Nephron progenitor cell (in vitro differentiated cells): ENCODE measurements at regions not wholly inside any gene's neighbourhood (a gene's known extent, or its start where the extent isn't known, plus 50 kb on each side); places are given as distances from the start of the nearest gene placed in this dataset.

Source experiments
- DNase-seq: peaks from one replicate; pipeline ENCODE4 v3.0.0; 2021
- H3K27ac Mint-ChIP-seq: 2 replicates; pipeline ENCODE4 v1.8.0; 2021; ENCODE audit warnings: mild to moderate bottlenecking, moderate library complexity, mixed read lengths
- H3K27me3 Mint-ChIP-seq: 2 replicates; pipeline ENCODE4 v1.8.0; 2021; ENCODE audit warnings: mild to moderate bottlenecking, low read depth, mixed read lengths; ENCODE audit not compliant: poor library complexity
- H3K36me3 Mint-ChIP-seq: 2 replicates; pipeline ENCODE4 v1.8.0; 2021; ENCODE audit warnings: low read depth, mixed read lengths
- H3K4me1 Mint-ChIP-seq: 2 replicates; pipeline ENCODE4 v1.8.0; 2021; ENCODE audit warnings: mixed read lengths
- H3K4me3 Mint-ChIP-seq: 2 replicates; pipeline ENCODE4 v1.8.0; 2021; ENCODE audit warnings: mild to moderate bottlenecking, moderate library complexity, mixed read lengths
- H3K9me3 Mint-ChIP-seq: 2 replicates; pipeline ENCODE4 v1.8.0; 2021; ENCODE audit warnings: mild to moderate bottlenecking, moderate library complexity, mixed read lengths
- TF ChIP-seq, protein P1 (sequence below): fragments of 200-600 bp; sonication (generic); IDR thresholded peaks from 2 replicates; pipeline ENCODE4 v1.5.0; 2021; ENCODE audit warnings: antibody characterized with exemption

DNA sequence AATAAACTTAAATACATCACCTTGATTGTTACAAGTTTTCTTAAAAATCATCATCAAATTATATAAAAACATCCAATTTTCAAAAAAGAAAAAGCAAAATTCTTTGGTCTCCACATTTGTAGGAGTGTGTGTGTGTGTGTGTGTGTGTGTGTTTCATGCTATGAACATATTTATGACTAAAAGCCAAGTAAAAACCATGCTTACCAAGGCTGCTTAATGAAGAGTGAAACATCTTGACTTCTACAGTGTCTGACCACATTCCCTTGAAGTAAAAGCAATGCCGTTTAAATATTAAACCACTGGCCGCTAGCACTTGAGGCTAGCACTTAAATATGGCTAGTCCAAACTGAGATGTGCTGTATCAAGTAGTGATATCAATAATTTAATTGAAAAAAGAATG lies 549.1 kb upstream of the CCNG1 start:
- TF ChIP-seq, protein P1, sequence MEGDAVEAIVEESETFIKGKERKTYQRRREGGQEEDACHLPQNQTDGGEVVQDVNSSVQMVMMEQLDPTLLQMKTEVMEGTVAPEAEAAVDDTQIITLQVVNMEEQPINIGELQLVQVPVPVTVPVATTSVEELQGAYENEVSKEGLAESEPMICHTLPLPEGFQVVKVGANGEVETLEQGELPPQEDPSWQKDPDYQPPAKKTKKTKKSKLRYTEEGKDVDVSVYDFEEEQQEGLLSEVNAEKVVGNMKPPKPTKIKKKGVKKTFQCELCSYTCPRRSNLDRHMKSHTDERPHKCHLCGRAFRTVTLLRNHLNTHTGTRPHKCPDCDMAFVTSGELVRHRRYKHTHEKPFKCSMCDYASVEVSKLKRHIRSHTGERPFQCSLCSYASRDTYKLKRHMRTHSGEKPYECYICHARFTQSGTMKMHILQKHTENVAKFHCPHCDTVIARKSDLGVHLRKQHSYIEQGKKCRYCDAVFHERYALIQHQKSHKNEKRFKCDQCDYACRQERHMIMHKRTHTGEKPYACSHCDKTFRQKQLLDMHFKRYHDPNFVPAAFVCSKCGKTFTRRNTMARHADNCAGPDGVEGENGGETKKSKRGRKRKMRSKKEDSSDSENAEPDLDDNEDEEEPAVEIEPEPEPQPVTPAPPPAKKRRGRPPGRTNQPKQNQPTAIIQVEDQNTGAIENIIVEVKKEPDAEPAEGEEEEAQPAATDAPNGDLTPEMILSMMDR = no peak
- H3K27me3 Mint-ChIP-seq = no peaks in the 10 kb centered on the region
- H3K4me1 Mint-ChIP-seq = no peaks in the 10 kb centered on the region
- no peak overlapping the region for H3K4me3 Mint-ChIP-seq
- H3K36me3 Mint-ChIP-seq = no peaks in the 10 kb centered on the region
- DNase-seq = no peak
- H3K9me3 Mint-ChIP-seq = peaks cover 3% of the 10 kb centered on the region
- no peak overlapping the region for H3K27ac Mint-ChIP-seq

DNA sequence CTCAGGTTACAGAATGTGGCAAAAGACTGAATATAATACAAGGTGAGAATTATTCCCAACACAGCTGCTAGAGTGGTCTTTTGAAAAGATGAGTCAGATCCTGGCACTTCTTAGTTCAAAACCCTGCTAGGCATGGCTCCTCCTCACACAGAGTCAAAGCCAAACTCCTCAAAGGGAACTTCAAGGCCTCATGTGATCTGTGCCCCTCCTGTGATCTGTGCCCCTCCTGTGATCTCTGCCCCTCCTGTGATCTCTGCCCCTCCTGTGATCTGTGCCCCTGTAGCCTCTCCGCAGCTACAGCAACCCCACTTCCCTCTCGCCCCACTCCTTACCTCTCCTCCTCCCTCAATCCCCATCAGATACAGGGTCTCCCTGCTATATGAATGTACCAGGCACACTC lies 525.5 kb upstream of the CCNG1 start:
- Mint-ChIP-seq H3K36me3 (no peaks in the 10 kb centered on the region), H3K4me3 (no peak overlapping the region), H3K4me1 (peaks cover 14% of the 10 kb centered on the region), H3K9me3 (no peaks in the 10 kb centered on the region), H3K27ac (peak overlapping the region; percentile 9), H3K27me3 (peaks cover 4% of the 10 kb centered on the region)
- DNase-seq = no peak
- TF ChIP-seq, protein P1 = no peak

- Mint-ChIP-seq H3K36me3 (no peaks in the 10 kb centered on the region), H3K27me3 (peaks cover 4% of the 10 kb centered on the region), H3K9me3 (peaks cover 12% of the 10 kb centered on the region), H3K27ac (no peak overlapping the region), H3K4me3 (no peak overlapping the region), H3K4me1 (peaks cover 12% of the 10 kb centered on the region)
- TF ChIP-seq, protein P1 = no peak
- DNase-seq = no peak
Observed at GRCh38 chr5:162916368-162916767, 521.0 kb upstream of the CCNG1 start.

GRCh38 chr5:162929104-162929503 lies 508.3 kb upstream of the CCNG1 start:
- H3K36me3 Mint-ChIP-seq = peaks cover 5% of the 10 kb centered on the region
- no peak for DNase-seq
- H3K27me3 Mint-ChIP-seq = no peaks in the 10 kb centered on the region
- H3K4me3 Mint-ChIP-seq = no peak overlapping the region
- H3K9me3 Mint-ChIP-seq = peaks cover 28% of the 10 kb centered on the region
- H3K4me1 Mint-ChIP-seq = no peaks in the 10 kb centered on the region
- no peak overlapping the region for H3K27ac Mint-ChIP-seq
- TF ChIP-seq, protein P1 = no peak

- H3K9me3 Mint-ChIP-seq = peaks cover 49% of the 10 kb centered on the region
- peaks cover 24% of the 10 kb centered on the region for H3K36me3 Mint-ChIP-seq
- H3K4me1 Mint-ChIP-seq = no peaks in the 10 kb centered on the region
- TF ChIP-seq, protein P1 = no peak
- DNase-seq = no peak
- no peak overlapping the region for H3K27ac Mint-ChIP-seq
- H3K4me3 Mint-ChIP-seq = no peak overlapping the region
- H3K27me3 Mint-ChIP-seq = no peaks in the 10 kb centered on the region
Observed at GRCh38 chr5:162931501-162931900, 505.9 kb upstream of the CCNG1 start.

GRCh38 chr5:162939991-162940390 lies 497.4 kb upstream of the CCNG1 start:
- Mint-ChIP-seq H3K4me3 (no peak overlapping the region), H3K4me1 (peaks cover 49% of the 10 kb centered on the region), H3K27me3 (no peaks in the 10 kb centered on the region), H3K36me3 (peaks cover 10% of the 10 kb centered on the region), H3K9me3 (peaks cover 19% of the 10 kb centered on the region), H3K27ac (peak overlapping the region; percentile 7)
- TF ChIP-seq, protein P1 = no peak
- peak; percentile 39 for DNase-seq
